NCI-H2029 treated with DMSO at 0.1 percent for 48 hours (cell line): ENCODE measurements at regions not wholly inside any gene's neighbourhood (a gene's known extent, or its start where the extent isn't known, plus 50 kb on each side); places are given as distances from the start of the nearest gene placed in this dataset.
"Not testable (repeated sequence)": the region's sequence is repeated elsewhere in the genome, so short reads cannot be mapped to it uniquely, and the experiment has no call there.

Source experiments
- DNase-seq: peaks from one replicate; lab custom pipeline; 2025; lab: John Stamatoyannopoulos, UW

- no peak for DNase-seq
These were observed 285.9 kb downstream of the BMP4 start for GRCh38 chr14:53670701-53671100.

GRCh38 chr14:53668897-53669296 is 287.7 kb downstream of the BMP4 start:
- DNase-seq = no peak

- DNase-seq = no peak
These were observed 292.9 kb downstream of the BMP4 start for GRCh38 chr14:53663709-53664108.

GRCh38 chr14:53655080-53655785 is 301.4 kb downstream of the BMP4 start:
- no peak for DNase-seq

- DNase-seq = no peak
These were observed 304.6 kb downstream of the BMP4 start for GRCh38 chr14:53652068-53652467.

- no peak for DNase-seq
These were observed 305.4 kb downstream of the BMP4 start for GRCh38 chr14:53651096-53651740.

GRCh38 chr14:53646925-53647324 is 309.7 kb downstream of the BMP4 start:
- DNase-seq = no peak

GRCh38 chr14:53640695-53641094 is 315.9 kb downstream of the BMP4 start:
- DNase-seq = no peak

GRCh38 chr14:53638966-53639365 is 317.7 kb downstream of the BMP4 start:
- no peak for DNase-seq

- DNase-seq = no peak
These were observed 321.8 kb downstream of the BMP4 start for GRCh38 chr14:53634793-53635192.

GRCh38 chr14:53630336-53630735 is 326.3 kb downstream of the BMP4 start:
- DNase-seq = peak; percentile 88

- DNase-seq = no peak
These were observed 327.7 kb downstream of the BMP4 start for GRCh38 chr14:53628732-53629430.

GRCh38 chr14:53628261-53628660 is 328.4 kb downstream of the BMP4 start:
- DNase-seq = no peak

- DNase-seq = no peak
These were observed 329.9 kb downstream of the BMP4 start for GRCh38 chr14:53626761-53627160.

- DNase-seq = no peak
These were observed 334.2 kb downstream of the BMP4 start for GRCh38 chr14:53622447-53622846.

- no peak for DNase-seq
These were observed 334.7 kb downstream of the BMP4 start for GRCh38 chr14:53621921-53622320.

- DNase-seq = no peak
These were observed 335.2 kb downstream of the BMP4 start for GRCh38 chr14:53621433-53621832.

GRCh38 chr14:53620890-53621289 is 335.7 kb downstream of the BMP4 start:
- no peak for DNase-seq

GRCh38 chr14:53620317-53620716 is 336.3 kb downstream of the BMP4 start:
- DNase-seq = no peak

GRCh38 chr14:53619691-53620231 is 336.9 kb downstream of the BMP4 start:
- no peak for DNase-seq

GRCh38 chr14:53616536-53616935 is 340.1 kb downstream of the BMP4 start:
- not testable (repeated sequence) for DNase-seq

GRCh38 chr14:53615252-53615651 is 341.4 kb downstream of the BMP4 start:
- no peak for DNase-seq
